ENCODE measurements at regions not wholly inside any gene's neighbourhood (a gene's known extent, or its start where the extent isn't known, plus 50 kb on each side); places are given as distances from the start of the nearest gene placed in this dataset.

- peak; percentile 58 for TF ChIP-seq CTCF (IDR thresholded peaks at IDR 0.05)
Measured at GRCh38 chr2:142286618-142287017, 155.8 kb upstream of the LRP1B start.

GRCh38 chr2:142285480-142285879 lies 154.7 kb upstream of the LRP1B start:
- TF ChIP-seq CTCF (IDR thresholded peaks at IDR 0.05), result no peak

GRCh38 chr2:142280831-142281230 lies 150.0 kb upstream of the LRP1B start:
- no peak for TF ChIP-seq CTCF (IDR thresholded peaks at IDR 0.05)

GRCh38 chr2:142270990-142271389 lies 140.2 kb upstream of the LRP1B start:
- TF ChIP-seq CTCF (IDR thresholded peaks at IDR 0.05), result no peak

- no peak for TF ChIP-seq CTCF (IDR thresholded peaks at IDR 0.05)
Measured at GRCh38 chr2:142270291-142270690, 139.5 kb upstream of the LRP1B start.

- TF ChIP-seq CTCF (IDR thresholded peaks at IDR 0.05), result no peak
Measured at GRCh38 chr2:142259356-142259755, 128.5 kb upstream of the LRP1B start.

GRCh38 chr2:142254031-142254430 lies 123.2 kb upstream of the LRP1B start:
- TF ChIP-seq CTCF (IDR thresholded peaks at IDR 0.05), result no peak

- TF ChIP-seq CTCF (IDR thresholded peaks at IDR 0.05), result no peak
Measured at GRCh38 chr2:142241016-142241415, 110.2 kb upstream of the LRP1B start.

Data from LNCAP (cell line).